Loucy (cell line): ENCODE measurements at regions not wholly inside any gene's neighbourhood (a gene's known extent, or its start where the extent isn't known, plus 50 kb on each side); places are given as distances from the start of the nearest gene placed in this dataset.

Experiments
- EZH2phosphoT487 ChIP-seq: fragments of 200-600 bp; IDR thresholded peaks from 2 replicates; pipeline ENCODE4 v1.6.1; 2018; ENCODE audit warnings: antibody characterized with exemption, mild to moderate bottlenecking, moderate library complexity, borderline replicate concordance
- TF ChIP-seq, protein P1 (sequence below): fragments of 200-600 bp; sonication (generic); conservative IDR thresholded peaks from 2 replicates; pipeline ENCODE4 v1.5.1; 2014; ENCODE audit warnings: mild to moderate bottlenecking, antibody characterized with exemption, low read length

DNA sequence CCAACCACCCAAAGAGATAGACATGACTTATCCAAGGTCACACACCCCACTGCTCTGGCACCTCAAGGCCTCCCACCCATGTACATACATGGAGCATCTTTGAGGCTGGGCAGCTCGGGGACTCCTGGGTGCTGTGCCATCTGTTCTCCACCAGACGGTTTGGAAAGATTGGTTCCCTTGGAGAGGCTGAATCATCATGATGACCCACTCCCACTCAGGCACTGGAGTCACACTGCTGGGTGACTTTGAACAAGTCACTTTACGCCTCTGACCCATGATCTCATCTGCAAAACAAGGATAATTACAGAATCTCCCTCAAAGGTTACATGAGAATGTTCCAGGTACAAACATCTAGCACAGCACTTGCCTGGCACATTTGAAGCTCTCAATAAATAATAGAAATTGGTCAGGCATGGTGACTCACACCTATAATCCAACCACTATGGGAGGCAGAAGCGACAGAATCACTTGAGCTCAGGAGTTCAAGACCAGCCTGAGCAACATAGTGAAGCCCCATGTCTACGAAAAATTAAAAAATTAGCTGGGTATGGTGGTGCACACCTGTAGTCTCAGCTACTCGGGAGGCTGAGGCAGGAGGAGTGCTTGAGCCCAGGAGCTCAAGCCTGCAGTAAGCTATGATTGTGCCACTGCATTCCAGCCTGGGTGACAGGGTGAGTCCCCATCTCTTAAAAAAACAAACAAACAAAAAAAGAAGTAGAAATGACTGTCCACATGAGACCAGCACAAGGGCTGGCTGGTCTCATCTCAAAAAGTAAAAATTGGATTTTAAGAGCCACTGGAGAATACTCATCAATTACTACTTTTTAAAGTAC, 74.9 kb downstream of the RRAGC start:
- no peak for TF ChIP-seq EZH2phosphoT487
- TF ChIP-seq, protein P1, sequence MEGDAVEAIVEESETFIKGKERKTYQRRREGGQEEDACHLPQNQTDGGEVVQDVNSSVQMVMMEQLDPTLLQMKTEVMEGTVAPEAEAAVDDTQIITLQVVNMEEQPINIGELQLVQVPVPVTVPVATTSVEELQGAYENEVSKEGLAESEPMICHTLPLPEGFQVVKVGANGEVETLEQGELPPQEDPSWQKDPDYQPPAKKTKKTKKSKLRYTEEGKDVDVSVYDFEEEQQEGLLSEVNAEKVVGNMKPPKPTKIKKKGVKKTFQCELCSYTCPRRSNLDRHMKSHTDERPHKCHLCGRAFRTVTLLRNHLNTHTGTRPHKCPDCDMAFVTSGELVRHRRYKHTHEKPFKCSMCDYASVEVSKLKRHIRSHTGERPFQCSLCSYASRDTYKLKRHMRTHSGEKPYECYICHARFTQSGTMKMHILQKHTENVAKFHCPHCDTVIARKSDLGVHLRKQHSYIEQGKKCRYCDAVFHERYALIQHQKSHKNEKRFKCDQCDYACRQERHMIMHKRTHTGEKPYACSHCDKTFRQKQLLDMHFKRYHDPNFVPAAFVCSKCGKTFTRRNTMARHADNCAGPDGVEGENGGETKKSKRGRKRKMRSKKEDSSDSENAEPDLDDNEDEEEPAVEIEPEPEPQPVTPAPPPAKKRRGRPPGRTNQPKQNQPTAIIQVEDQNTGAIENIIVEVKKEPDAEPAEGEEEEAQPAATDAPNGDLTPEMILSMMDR = no peak
